HG03045 (cell line): ENCODE measurements at regions not wholly inside any gene's neighbourhood (a gene's known extent, or its start where the extent isn't known, plus 50 kb on each side); places are given as distances from the start of the nearest gene placed in this dataset.
"Not testable (repeated sequence)": the region's sequence is repeated elsewhere in the genome, so short reads cannot be mapped to it uniquely, and the experiment has no call there.

Experiments
- ATAC-seq: cut with Tn5 transposase; IDR thresholded peaks from one replicate; pipeline ENCODE4 v1.9.1; 2021; ENCODE audit warnings: mild to moderate bottlenecking, moderate library complexity; ENCODE audit not compliant: unreplicated experiment

- no peak for ATAC-seq
Observed at GRCh38 chr2:186164325-186164724, 321.7 kb upstream of the ZC3H15 start.

DNA sequence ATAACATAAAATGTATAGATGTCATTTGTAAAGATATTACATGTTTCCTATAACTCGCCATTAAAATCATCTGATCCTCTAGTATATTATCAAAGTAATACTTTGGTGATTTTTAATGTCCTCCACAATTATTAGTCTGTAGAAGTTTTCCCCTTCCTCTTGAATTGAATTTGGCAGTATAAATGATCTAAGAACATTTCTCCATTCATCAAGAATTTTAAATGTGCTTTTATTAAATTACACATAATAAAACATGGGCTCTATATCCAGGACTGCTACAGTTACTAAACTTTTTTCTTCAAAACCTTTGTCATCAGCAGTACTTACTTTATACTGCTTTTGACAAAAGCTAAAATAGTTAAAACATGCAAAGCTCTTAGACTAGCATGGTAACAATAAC lies 315.4 kb upstream of the ZC3H15 start:
- no peak for ATAC-seq

- no peak for ATAC-seq
Observed at GRCh38 chr2:186181625-186182024, 304.4 kb upstream of the ZC3H15 start.

DNA sequence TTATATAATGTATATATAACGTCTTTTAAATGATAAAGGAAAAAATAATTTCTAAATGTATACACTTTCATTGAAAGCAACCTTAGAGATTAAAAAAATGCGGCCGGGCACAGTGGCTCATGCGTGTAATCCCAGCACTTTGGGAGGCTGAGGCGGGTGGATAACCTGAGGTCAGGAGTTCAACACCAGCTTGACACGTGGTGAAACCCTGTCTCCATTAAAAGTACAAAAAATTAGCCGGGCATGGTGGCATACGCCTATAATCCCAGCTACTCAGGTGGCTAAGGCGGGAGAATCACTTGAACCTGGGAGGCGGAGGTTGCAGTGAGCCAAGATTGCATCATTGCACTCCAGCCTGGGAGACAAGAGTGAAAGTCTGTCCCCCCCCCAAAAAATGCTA lies 303.7 kb upstream of the ZC3H15 start:
- ATAC-seq, result not testable (repeated sequence)

GRCh38 chr2:186183406-186183805 lies 302.7 kb upstream of the ZC3H15 start:
- ATAC-seq, result no peak

DNA sequence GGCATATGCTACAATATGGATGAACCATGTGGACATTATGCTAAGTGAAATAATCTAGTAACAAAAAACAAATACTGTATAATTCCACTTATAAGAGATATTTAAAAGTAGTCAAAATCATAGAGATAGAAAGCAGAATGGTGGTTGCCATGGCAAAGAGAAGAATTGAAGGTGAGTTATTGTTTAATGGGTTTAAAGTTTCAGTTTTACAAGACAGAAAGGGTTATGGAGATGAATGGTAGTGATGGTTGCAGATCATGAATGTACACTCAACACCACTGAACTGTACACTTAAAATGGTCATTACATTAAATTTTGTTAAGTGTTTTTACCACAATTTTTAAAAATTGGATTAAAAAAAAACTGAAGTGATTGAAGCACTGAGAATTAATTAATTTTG lies 298.2 kb upstream of the ZC3H15 start:
- no peak for ATAC-seq

GRCh38 chr2:186189816-186190215 lies 296.2 kb upstream of the ZC3H15 start:
- no peak for ATAC-seq

DNA sequence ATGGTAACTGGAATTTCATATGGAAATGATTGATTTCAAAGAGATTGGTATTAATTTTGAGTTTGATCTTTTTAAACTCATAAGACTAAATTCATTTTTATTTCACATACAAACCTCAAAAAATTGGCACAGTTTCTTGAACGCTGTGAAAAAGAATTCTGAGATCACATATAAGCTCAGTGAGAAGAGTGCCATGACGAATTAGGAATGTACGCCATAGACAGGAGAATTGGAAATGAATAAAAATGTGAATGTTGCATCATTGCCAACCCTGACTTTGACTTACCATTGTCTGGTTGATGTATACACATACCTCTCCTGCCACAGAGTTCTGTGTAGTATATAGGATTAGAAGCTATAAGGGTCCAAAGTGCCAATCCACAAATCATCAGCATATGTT lies 290.4 kb upstream of the ZC3H15 start:
- ATAC-seq, result no peak

- no peak for ATAC-seq
Observed at GRCh38 chr2:186197955-186198354, 288.1 kb upstream of the ZC3H15 start.

DNA sequence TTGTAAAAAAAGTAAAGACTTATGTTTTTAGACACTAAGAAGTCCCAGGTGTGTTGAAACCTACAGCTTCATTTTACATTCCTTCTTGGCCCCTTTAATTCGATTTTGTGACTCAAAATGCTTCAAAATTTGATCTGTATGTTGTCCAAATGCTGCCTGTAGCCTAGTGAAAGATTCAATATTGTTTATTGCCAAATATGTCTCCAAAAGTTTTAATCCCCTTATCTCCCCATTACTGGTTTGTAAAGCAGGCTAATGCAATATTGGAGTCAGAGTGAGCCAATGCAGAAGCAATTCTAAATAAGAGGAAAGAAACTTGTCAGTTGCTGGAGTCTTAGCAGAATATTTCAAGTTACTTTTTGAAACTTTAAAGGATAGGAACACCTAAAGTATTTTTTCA lies 287.0 kb upstream of the ZC3H15 start:
- no peak for ATAC-seq

- ATAC-seq, result no peak
Observed at GRCh38 chr2:186201371-186201770, 284.7 kb upstream of the ZC3H15 start.

- ATAC-seq, result no peak
Observed at GRCh38 chr2:186205254-186205911, 280.7 kb upstream of the ZC3H15 start.

GRCh38 chr2:186209532-186209931 lies 276.5 kb upstream of the ZC3H15 start:
- ATAC-seq, result no peak

- ATAC-seq, result no peak
Observed at GRCh38 chr2:186220409-186220808, 265.7 kb upstream of the ZC3H15 start.

- ATAC-seq, result no peak
Observed at GRCh38 chr2:186229265-186229664, 256.8 kb upstream of the ZC3H15 start.

GRCh38 chr2:186241874-186242273 lies 244.2 kb upstream of the ZC3H15 start:
- ATAC-seq, result no peak

GRCh38 chr2:186254759-186255158 lies 231.3 kb upstream of the ZC3H15 start:
- no peak for ATAC-seq

DNA sequence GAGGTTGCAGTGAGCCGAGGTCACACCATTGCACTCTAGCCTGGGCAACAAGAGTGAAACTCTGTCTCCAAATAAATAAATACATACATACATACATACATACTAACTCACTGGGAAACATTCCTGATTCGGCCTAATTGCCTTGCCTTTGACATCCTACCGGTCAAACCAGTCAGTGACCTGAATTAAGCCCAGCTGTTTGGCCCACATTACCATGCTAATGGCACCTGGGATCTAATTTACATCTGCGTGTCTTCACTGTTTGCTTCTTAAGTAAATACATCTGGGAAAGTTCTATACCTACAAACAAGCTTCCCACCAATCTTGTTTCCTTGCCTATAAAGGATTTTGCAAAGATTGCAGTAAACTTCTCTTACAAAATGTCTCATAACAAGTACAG lies 230.2 kb upstream of the ZC3H15 start:
- ATAC-seq, result no peak

DNA sequence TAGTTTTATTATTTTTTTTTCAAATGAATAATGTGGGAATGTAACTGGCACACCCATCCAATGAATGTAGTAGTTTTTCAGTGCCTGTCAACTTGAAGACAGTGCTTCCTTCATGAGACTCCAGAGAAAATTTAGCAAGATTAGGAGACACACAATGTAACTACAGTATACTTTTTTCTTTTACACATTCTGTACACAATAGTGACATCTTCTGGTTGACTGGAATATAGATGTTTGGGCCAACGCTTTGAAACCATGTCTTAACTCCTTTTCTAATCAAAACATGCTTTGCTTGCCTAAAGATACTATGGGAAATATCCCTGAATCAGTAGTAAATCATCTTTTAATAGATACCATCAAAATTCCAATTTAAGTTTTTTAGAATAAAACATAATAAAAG lies 229.5 kb upstream of the ZC3H15 start:
- no peak for ATAC-seq

- ATAC-seq, result no peak
Observed at GRCh38 chr2:186263673-186264250, 222.3 kb upstream of the ZC3H15 start.

- no peak for ATAC-seq
Observed at GRCh38 chr2:186269536-186269935, 216.5 kb upstream of the ZC3H15 start.

DNA sequence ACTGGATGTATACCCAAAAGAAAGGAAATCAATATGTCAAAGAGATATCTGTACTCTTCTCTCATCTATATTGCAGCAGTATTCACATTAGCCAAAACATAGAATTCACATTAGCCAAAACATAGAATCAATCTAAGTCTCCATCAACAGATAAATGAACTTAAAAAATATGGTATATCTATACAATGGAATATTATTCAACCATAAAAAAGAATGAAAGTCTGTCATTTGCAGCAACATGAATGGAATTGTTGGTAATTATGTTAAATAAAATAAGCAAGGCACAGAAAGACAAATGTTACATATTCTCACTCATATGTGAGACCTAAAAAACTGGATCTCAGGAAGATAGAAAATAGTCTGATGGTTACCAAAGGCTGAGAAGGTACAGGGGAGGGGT lies 212.1 kb upstream of the ZC3H15 start:
- ATAC-seq, result no peak
